DMS79 (cell line): ENCODE measurements at regions not wholly inside any gene's neighbourhood (a gene's known extent, or its start where the extent isn't known, plus 50 kb on each side); places are given as distances from the start of the nearest gene placed in this dataset.

Source experiments
- DNase-seq: peaks from one replicate; lab custom pipeline; 2025; lab: John Stamatoyannopoulos, UW

GRCh38 chr1:106072909-106073600, 983.4 kb upstream of the PRMT6 start:
- no peak for DNase-seq

DNA sequence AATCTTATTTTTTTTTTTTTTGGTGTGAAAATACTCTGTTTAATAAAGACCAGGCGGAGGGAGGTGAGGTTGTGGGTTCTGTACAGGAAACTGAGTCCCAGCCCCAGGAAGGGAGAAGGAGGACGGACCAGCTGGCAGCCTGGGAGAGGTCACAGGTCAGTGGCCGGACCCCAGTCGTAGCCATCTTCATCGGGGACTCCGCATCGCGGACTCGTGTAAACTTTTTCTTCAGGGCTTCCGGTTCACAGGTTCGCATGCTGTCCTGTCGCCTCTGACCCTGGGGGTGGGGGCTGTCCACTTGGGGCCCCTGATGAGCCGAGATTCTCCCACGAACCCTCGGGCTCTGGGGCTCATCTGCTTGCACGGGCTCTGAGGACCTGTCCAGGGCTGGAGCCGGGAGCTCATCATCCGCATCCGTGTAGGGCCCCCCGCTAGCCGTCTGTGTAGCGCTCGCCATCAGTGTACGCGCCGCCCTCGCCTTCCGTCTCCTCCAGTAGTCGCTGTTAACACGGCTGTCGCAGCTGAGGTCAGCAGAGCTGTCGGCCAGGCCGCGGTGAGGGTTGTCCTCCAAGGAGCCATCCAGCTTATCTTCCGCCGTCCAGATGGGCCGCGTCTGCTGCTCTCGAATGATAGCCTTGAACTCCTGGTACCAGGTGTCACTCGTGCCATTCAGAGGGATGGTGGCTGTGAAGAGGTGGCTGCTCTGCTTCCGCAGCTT, 975.7 kb upstream of the PRMT6 start:
- DNase-seq = no peak

DNA sequence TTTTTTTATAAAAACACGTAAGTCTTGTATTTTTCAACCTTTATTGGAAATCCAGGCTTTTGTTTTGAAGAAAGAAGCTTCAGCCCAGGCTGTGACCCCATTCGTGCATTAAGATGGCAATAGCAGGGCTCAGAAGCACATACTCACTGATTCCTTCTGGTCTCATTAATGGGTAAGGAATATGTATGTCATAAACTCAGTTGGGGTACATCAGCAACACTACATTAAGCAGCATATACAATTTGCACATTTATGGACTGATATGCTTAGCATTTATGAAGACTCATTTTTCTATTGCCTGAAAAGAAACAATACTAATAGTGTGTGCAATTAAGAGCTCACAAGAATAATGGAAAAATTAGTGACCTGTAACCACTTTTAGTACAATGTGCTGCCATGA, 945.4 kb upstream of the PRMT6 start:
- no peak for DNase-seq

DNA sequence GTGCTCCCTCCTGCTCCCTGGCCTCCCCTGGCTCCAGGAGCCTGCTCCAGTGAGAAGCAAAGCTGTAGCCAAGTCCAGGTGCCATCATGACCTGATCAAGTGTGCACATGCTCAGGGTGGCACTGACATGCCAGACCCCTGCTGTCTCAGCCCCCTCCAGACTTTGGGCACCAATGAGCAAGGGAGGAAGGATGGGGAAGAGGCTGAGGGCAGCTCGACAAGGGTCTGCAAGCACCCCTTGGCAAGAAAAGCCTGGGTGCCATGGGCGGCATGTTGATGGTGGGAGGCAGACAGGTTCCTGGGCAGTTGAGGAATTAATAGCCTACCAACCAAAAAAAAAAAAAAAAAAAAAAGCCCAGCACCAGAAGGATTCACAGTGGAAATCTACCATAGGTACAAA, 942.6 kb upstream of the PRMT6 start:
- no peak for DNase-seq

GRCh38 chr1:106120789-106121188, 935.7 kb upstream of the PRMT6 start:
- DNase-seq = no peak

- no peak for DNase-seq
These were observed 934.7 kb upstream of the PRMT6 start for GRCh38 chr1:106121728-106122127.

DNA sequence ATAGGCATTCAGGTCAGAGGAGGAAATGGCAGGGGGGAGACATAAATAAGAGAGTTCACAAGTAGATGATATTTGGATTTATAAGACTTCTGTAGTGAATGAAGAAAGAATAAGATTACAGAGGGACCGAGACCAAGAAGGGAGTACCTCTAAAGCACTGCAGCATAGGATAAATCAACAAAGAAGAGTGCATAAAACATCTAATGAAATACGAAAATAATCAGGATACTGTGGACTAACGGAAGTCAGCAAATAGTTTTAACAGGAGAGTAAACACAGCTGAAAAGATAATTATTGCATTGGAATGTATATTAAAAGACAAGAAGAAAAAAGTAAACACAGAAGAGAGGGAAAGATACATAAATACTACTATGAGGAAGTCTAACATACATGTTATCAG, 921.9 kb upstream of the PRMT6 start:
- DNase-seq = no peak

GRCh38 chr1:106173101-106173500, 883.4 kb upstream of the PRMT6 start:
- DNase-seq = no peak

- no peak for DNase-seq
These were observed 877.7 kb upstream of the PRMT6 start for GRCh38 chr1:106178791-106179190.

- DNase-seq = no peak
These were observed 874.6 kb upstream of the PRMT6 start for GRCh38 chr1:106181866-106182265.

- no peak for DNase-seq
These were observed 871.4 kb upstream of the PRMT6 start for GRCh38 chr1:106185089-106185488.

- no peak for DNase-seq
These were observed 866.7 kb upstream of the PRMT6 start for GRCh38 chr1:106189780-106190179.

GRCh38 chr1:106194206-106194605, 862.3 kb upstream of the PRMT6 start:
- no peak for DNase-seq

DNA sequence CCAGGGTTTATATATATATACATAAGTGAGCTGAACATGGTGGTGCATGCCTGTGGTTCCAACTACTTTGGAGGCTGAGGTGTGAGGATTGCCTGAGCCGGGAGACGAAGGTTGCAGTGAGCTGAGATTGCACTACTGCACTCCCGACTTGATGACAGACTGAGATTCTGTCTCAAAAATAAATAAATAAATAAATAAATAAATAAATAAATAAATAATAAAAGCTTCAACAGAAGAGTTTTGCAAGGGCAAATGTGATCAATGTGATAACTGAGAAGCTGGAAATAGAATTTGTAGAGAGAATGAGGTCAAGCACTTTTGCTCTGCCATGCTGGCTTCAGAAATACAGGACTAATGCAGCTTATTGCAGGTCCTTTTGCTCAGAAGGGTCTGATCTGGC, 855.8 kb upstream of the PRMT6 start:
- DNase-seq = no peak

GRCh38 chr1:106207185-106207584, 849.3 kb upstream of the PRMT6 start:
- no peak for DNase-seq

GRCh38 chr1:106217765-106218164, 838.7 kb upstream of the PRMT6 start:
- no peak for DNase-seq

- no peak for DNase-seq
These were observed 834.1 kb upstream of the PRMT6 start for GRCh38 chr1:106222403-106222802.

- DNase-seq = no peak
These were observed 833.3 kb upstream of the PRMT6 start for GRCh38 chr1:106223213-106223612.

DNA sequence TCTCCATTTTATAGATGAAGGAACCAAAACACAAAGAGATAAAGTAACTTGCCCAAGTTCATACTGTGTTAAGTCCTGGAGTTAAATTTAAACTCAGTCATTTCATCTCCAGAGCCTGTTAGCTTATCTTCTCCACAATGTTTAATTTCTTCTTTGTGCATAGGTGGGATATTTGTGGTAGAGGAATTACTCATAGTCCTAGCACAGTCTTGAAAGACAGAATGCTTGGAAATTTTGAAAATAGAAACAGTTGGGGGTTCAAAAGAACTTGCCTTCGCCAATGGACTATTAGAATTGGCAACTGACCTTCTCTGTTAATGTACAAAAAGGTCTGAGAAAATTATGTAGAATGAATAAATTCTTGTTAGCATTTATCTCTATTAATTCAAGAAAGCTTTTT, 832.0 kb upstream of the PRMT6 start:
- DNase-seq = no peak

- no peak for DNase-seq
These were observed 831.1 kb upstream of the PRMT6 start for GRCh38 chr1:106225403-106225802.

GRCh38 chr1:106226550-106226949, 829.9 kb upstream of the PRMT6 start:
- no peak for DNase-seq

DNA sequence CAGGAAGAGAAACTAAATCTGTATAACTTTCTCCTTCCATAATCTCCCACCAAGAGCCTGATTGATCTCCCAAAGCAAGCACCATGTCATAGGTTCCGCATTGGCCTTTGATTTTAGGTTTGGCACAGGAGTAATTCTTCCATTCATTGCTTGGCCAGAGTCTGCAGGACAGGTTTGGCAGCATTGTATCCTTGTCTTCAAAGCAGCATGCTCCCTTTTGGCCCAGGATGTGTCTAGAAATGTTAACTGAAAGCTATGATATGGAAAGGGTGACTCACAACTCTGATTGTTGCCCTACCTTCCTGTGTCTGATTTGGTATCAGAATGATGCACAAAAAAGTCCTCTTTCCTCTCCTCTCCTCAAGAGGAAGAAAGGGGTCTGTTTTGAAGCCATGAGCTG, 824.3 kb upstream of the PRMT6 start:
- DNase-seq = no peak

- no peak for DNase-seq
These were observed 823.0 kb upstream of the PRMT6 start for GRCh38 chr1:106233511-106233910.

DNA sequence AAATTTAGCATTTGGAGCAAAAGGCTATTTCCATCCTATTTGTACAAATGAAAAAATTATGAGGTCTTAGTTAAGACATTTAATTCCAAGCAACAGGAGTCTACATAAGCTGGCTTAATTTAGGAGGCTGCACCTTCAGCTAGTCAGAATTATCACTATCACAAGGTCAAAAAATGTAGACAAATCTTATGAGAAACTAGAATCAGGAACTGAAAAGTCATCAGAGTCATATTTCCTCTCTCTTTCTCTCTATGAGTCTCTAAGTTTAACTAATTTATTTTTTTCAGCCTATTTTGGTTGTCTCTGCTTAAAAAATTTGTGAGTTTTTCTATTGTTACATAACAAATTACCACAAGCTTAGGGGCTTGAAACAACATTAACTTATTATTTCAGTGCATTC, 807.1 kb upstream of the PRMT6 start:
- DNase-seq = no peak
